GM19023 (cell line): ENCODE measurements at regions not wholly inside any gene's neighbourhood (a gene's known extent, or its start where the extent isn't known, plus 50 kb on each side); places are given as distances from the start of the nearest gene placed in this dataset.
"Not testable (repeated sequence)": the region's sequence is repeated elsewhere in the genome, so short reads cannot be mapped to it uniquely, and the experiment has no call there.

Experiments
- ATAC-seq: cut with Tn5 transposase; IDR thresholded peaks from one replicate; pipeline ENCODE4 v1.9.1; 2021; ENCODE audit warnings: mild to moderate bottlenecking, moderate library complexity; ENCODE audit not compliant: unreplicated experiment

DNA sequence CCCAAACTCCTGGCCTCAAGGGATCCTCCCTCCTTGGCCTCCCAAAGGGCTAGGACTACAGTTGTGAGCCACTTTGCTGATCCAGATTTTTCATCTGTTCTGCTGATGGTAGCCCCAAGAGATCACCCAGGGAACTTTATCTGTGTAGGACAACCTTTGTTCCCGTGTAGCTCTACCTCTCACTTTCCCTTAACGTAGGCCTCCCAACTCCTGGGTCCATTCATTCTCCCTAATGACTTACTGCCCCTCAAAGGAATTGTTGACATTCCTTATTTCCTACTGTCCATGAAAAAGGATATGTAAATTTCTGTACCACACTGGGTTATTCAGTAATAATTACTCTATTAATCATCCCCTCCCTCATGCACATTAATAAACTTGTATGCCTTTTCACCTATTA lies 51.0 kb upstream of the PHF24 start:
- no peak for ATAC-seq

- peak; percentile 89 for ATAC-seq
Observed at GRCh38 chr9:34899535-34900158, 58.4 kb upstream of the PHF24 start.

DNA sequence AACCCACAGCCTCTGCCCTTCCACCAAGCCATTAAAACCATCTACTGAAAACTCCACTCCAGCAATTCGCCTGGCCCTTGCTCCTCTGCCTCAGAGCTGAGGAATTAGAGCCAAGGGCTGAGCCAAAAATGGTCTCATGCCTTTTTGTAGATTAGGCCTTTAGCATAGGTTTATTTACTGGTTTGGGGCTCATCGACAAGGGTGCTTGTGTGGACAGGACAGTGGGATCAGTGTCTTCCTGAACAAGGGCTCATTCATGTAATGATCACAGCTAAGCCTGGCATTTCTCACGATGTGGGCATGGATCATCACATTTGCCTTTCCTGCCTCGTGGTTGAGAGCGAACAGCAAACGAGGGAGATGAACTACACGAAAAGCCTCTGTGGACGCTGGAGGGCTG lies 59.2 kb upstream of the PHF24 start:
- ATAC-seq: no peak

- no peak for ATAC-seq
Observed at GRCh38 chr9:34896112-34896511, 62.0 kb upstream of the PHF24 start.

GRCh38 chr9:34892886-34893285 lies 65.2 kb upstream of the PHF24 start:
- no peak for ATAC-seq

DNA sequence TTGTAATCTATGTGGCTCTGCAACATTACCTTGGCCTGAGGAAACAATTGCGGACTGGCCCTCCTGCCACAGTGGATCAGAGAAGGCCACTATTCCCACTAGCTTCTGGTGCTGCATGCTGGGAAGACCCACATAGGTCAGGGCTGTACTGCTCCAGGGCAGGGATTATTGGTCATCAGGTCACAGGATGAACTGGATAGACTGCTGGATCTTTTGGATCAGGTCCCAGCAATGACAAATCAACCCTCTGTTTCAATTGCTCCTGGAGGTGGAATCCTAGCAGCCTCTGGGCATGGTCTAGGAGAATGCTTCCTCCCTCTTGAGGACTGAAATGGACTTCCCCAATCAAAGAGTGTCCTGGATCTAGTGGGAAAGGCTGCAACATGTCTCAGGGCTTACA lies 66.7 kb upstream of the PHF24 start:
- no peak for ATAC-seq

- ATAC-seq: no peak
Observed at GRCh38 chr9:34887841-34888240, 70.2 kb upstream of the PHF24 start.

- ATAC-seq: peak; percentile 86
Observed at GRCh38 chr9:34884747-34885189, 73.3 kb upstream of the PHF24 start.

- no peak for ATAC-seq
Observed at GRCh38 chr9:34876096-34876495, 82.0 kb upstream of the PHF24 start.

DNA sequence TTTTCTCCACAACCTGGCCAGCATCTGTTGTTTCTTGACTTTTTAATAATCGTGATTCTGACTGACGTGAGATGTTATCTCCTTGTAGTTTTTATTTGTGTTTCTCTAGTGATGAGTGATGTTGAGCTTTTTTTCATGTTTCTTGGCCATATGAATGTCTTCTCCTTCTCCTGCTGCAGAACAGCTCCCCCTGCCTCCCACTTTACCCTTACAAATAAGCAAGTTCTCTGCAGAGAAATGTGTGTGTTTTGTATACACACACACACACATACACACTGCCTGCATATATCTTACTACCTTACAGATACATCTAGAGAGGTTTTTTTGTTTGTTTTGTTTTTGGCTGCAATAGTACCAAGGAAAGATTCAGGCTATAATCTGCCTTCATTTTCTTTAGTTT lies 88.7 kb upstream of the PHF24 start:
- ATAC-seq: no peak

DNA sequence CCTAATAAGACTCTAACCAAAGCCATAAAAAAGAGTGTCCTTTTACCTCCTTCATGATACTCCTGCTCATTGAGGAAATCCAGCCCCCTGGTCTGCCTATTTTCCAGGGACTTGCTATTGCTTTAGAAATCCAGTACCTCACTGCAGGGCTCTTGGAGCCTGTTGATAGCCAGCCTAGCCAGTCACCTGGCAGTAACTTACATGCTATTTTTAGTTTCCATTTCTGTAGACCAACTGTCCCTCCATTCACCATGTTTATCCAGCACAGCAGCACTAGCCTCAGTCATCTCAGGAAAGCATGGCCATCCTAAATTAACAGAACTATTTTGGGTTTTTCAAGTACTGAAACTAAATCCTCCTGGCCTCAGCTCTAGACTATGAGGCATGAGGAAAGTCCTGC lies 91.5 kb upstream of the PHF24 start:
- no peak for ATAC-seq

GRCh38 chr9:34863426-34863825 lies 94.7 kb upstream of the PHF24 start:
- no peak for ATAC-seq

DNA sequence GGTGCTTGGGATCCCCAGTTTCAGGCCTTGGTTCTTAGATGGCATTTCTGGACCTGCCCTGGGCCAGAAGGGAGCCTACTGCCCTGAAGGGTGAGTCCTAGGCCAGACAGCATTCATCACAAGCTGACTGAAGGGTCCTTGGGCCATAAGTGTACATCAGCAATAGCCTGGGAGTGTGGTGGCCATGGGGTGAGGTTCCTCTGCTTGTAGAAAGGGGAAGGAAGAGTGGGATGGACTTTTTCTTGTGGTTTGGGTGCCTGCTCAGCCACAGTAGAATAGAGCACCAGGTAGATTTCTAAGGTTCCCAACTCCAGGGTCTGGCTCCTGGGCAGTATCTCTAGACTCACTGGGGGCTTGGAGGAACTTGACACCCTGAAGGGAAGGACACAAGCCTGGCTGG lies 95.2 kb upstream of the PHF24 start:
- ATAC-seq: no peak

- no peak for ATAC-seq
Observed at GRCh38 chr9:34862043-34862442, 96.0 kb upstream of the PHF24 start.

DNA sequence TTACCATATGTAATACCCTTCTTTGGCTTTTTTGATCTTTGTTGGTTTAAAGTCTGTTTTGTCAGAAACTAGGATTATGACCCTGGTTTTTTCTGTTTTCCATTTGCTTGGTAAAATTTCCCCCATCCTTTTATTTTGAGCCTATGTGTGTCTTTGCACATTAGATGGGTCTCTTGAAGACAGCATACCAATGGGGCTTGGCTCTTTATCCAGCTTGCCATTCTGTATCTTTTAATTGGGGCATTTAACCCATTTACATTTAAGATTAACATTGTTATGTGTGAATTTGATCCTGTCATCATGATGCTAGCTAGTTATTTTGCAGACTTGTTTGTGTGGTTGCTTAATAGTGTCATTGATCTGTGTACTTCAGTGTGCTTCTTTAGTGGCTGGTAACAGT lies 103.1 kb upstream of the PHF24 start:
- ATAC-seq: not testable (repeated sequence)

DNA sequence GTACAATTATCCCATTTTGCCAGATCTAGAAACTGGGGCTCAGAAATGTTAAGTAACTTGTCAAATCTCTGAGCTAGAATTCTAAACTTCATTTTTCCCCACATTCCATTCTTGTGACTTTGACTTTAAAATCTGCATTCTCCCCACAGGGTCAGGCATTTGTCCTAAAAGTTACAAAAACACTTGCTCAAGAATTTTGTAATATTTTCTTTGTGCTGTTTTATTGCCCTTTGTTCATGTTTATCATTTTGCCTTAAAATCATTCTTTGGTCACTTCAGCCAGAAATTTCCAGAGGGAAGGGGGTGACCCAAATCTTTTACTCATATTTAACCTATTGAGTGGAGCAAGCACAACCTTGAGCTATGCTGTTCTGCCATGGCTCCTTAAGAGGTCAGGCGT lies 120.1 kb upstream of the CCL21 start:
- no peak for ATAC-seq

- ATAC-seq: no peak
Observed at GRCh38 chr9:34826999-34827538, 117.1 kb upstream of the CCL21 start.

- ATAC-seq: no peak
Observed at GRCh38 chr9:34825775-34826174, 115.8 kb upstream of the CCL21 start.

DNA sequence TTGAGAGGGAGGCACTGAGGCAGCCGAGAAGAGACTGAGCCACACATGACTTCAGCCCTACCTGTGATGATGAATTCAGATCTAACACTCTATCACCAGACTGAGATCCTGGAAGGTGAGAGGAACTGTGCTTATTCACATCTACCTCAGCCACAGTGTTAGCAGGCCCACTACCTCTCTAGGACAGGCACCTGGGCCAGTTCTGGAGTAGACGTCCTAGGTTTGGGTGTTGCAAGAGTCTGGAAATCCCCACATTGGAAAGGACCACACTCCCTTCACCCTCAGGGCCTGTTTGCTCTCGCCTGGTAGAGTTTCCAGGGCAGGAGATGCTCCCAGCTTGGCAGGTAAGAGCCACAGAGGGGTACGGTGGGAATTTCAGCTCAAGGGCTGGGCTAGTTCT lies 113.8 kb upstream of the CCL21 start:
- ATAC-seq: no peak

DNA sequence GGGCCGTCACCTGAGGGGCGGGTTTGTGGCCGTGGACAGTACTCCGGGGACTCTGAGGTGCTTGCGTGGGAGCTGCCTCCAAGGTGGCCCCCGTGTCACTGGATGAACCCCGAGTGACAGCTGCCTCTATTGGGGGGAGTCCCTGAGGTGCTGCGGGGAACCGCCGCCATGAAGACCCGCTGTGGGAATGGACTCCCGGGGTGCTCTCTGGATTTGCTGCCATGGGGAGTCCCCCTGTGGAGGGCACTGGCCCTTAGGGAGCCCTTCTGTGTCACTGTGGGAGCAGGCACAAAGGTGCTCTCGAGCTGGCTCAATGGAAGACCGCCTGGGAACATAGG lies 100.2 kb upstream of the CCL21 start:
- no peak for ATAC-seq

GRCh38 chr9:34809504-34810186 lies 99.7 kb upstream of the CCL21 start:
- no peak for ATAC-seq

- ATAC-seq: no peak
Observed at GRCh38 chr9:34802916-34803315, 93.0 kb upstream of the CCL21 start.

DNA sequence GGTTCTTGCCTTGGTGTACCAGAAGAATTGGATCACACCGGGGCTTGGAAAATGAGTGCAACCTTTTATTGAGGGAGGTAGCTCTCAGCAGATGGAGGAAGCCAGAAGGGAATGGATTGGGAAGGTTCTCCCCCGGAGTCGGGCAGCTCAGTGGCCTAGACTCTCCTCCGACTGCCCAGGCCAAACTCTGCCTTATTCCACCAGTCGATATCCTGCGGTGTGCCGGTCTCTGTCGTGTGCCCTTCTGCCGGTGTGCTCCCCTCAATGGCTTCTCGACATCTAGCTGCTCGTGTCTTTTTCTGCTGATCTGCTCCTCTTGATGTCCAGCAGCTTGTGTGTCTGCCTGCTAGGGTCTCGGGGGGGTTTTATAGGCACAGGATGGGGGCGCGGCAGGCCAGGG lies 87.4 kb upstream of the CCL21 start:
- no peak for ATAC-seq
